GM13977 (cell line): ENCODE measurements at regions not wholly inside any gene's neighbourhood (a gene's known extent, or its start where the extent isn't known, plus 50 kb on each side); places are given as distances from the start of the nearest gene placed in this dataset.

Source experiments
- DNase-seq: peaks from one replicate; pipeline ENCODE4 v3.0.0; 2012; ENCODE audit warnings: low spot score
- in situ Hi-C: fragments of 300-500 bp; cut with MboI; formaldehyde crosslinking; loops from one replicate; pipeline ENCODE4 v1.12.0; 2022; ENCODE audit warnings: low sequenced_read_pairs, low pct_unique_long_range_greater_than_20kb, mixed read lengths, inconsistent platforms; ENCODE audit not compliant: unreplicated experiment
- TF ChIP-seq, protein P1 (sequence below): IDR thresholded peaks from 2 replicates; pipeline ENCODE4 v1.5.1; 2012; ENCODE audit warnings: mild to moderate bottlenecking, control low read depth; ENCODE audit not compliant: insufficient read depth; ENCODE audit errors: extremely low read depth, missing control alignments

DNA sequence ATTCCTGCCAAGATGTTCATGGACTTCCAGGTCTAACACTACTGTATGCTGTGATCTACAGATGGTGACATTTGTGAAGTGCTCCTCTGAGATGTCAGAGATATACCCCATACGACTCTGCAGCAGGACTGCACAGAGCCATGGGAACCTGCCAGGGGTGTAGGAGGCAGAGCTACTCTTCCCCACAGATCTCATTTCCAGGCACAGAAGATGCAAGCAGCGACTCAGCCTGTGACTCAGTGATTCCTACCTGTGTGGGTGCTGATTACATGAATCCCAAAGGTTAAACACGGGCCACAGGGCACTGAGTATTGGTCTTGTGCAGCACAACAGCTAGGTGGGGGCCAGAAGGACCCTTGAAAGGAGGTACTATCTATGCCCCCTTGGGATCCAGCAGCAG, 137.0 kb upstream of the SOX9 start:
- in situ Hi-C loops: no loop called here
- no peak for DNase-seq
- TF ChIP-seq, protein P1, sequence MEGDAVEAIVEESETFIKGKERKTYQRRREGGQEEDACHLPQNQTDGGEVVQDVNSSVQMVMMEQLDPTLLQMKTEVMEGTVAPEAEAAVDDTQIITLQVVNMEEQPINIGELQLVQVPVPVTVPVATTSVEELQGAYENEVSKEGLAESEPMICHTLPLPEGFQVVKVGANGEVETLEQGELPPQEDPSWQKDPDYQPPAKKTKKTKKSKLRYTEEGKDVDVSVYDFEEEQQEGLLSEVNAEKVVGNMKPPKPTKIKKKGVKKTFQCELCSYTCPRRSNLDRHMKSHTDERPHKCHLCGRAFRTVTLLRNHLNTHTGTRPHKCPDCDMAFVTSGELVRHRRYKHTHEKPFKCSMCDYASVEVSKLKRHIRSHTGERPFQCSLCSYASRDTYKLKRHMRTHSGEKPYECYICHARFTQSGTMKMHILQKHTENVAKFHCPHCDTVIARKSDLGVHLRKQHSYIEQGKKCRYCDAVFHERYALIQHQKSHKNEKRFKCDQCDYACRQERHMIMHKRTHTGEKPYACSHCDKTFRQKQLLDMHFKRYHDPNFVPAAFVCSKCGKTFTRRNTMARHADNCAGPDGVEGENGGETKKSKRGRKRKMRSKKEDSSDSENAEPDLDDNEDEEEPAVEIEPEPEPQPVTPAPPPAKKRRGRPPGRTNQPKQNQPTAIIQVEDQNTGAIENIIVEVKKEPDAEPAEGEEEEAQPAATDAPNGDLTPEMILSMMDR: no peak

DNA sequence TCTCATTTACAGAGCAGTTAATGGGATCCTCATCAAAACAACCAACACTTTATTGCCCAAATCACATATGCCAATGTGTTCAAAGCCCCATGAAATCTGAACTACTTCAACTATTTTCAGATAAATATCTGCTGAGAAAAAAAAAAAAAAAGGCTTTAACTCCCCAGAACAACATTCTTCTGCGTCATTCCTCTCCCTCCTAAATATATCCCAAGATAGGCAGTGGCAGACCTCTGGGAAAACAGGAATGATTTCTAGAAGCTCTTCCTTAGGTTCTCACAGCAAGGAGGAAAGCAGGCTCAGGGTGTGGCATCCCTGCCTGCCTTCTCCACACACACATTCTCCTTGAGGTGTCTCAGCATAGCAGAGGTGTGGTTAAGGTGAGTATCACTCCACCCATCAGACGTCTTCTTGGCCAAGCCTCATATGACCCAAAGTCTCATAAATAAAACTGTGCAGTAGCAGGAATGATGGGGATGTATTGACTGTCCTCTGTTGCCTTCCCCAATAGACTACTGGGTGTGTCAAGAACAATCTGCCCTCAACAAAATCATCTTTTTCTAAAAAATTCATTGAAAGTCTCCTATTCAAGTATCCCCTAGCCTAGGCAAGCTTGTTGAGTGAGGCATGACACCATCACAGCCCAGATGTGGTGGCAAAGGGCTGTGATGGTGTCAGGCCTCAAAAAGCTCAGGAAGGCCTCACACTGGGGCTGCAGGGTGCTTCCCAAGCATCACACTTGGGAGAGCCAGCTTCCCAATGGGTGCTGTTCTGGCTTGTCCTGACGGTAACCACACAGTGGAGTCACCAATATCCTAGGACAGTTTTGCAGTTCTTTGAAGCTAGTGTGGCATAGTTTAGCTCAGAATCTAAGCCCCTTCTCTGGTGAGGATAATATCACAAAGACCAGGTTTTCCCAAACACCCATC, 135.4 kb upstream of the SOX9 start:
- TF ChIP-seq, protein P1: no peak
- DNase-seq: no peak
- in situ Hi-C loops: no loop called here

DNA sequence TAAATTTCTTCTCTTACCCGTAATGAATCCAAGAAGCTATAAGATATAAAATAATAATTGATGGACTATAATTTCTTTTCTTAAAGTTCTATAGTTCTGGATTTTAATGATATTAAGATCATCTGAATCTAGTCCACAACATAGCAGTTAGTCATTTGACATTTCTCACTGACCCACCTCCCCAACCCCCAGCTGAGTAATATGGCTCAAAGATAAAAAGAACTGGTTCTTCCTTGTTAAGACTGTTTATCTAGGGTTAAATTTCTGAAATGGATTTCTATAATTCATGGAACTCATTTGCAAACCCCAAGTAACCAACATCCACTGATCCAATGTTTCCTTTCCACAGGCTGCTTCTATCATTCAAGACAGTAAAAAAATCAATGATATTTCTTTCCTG, 133.9 kb upstream of the SOX9 start:
- in situ Hi-C loops: no loop called here
- no peak for DNase-seq
- TF ChIP-seq, protein P1: no peak

DNA sequence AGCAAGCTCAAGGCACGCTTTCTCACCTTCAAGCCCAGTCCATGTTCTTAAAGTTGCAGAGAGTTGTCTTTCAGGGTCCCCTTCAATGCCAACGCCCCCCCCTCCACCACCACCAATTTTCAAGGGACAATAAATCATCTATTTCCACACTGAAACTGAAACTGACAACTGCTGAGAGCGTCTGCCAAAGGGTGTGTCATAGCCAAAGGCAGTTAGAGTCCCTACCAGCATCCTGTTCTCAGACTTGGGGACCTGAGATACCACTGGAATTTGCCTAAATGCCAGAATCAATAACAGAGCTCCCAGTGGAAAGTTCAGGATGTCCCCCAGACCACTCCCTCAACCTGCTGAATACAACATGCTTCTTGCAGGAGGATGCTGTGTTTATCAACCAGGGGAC, 133.2 kb upstream of the SOX9 start:
- in situ Hi-C loops: no loop called here
- no peak for DNase-seq

DNA sequence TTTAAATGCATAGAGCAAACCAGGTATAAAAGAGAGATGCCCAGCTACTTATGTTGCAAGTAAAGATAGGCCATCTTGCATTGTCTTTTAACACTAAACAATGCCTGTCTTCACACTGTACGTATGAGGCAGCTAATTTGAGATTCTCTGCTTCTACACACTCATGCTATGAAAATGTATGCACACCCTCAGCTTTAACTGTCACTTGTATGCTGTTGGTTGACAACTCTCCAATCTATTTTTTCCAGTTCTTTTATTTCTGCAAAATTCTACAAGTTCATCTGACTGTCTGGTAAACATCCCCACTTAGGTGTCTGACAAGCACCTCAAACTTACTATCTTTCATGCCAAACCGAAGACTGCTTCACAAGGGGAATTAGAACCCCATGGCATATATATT, 131.7 kb upstream of the SOX9 start:
- in situ Hi-C loops: no loop called here
- no peak for DNase-seq
- TF ChIP-seq, protein P1: no peak

More for the DNA sequence above, 133.2 kb upstream of the SOX9 start:
- TF ChIP-seq, protein P1: no peak

DNA sequence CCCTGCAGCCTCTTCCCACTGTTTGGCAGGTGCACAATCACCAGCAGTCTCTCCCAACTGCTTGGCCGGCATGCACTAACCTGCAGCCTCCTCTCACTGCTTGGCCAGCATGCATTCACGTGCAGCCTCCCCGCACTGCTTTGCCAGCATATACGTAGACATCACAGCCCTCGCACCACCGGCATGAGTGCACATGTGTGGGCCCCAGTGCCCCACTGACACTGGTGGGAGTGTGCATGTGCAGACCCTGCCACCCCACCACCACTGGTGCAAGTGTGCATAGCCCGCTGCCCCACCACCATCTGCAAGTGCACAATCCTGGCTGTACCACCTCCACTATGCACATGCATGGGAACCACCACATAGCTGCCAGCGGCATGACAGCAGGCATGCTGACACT, 127.5 kb upstream of the SOX9 start:
- TF ChIP-seq, protein P1: no peak
- in situ Hi-C loops: no loop called here
- no peak for DNase-seq

DNA sequence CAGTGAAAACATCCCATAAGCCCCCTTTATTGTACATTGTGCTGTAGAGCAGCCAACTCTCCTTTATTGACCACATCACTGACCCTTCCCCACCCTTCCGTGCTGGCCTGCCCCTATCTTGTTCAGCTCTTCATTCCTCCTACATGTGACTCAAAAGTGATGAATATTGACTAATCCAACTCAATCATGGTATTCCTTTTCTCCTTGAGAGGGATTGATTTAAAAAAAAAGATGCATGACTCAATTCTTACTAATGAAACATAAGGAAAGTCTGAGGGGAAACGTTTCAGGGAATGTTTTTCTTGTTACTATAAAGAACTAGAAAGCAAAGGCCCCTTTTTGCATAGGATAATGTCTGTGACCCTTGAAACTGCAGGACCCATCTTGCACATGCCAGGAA, 125.2 kb upstream of the SOX9 start:
- no peak for DNase-seq
- in situ Hi-C loops: no loop called here
- TF ChIP-seq, protein P1: no peak
